GM12892 (cell line): ENCODE measurements at regions not wholly inside any gene's neighbourhood (a gene's known extent, or its start where the extent isn't known, plus 50 kb on each side); places are given as distances from the start of the nearest gene placed in this dataset.
"Not testable (repeated sequence)": the region's sequence is repeated elsewhere in the genome, so short reads cannot be mapped to it uniquely, and the experiment has no call there.

Experiments used
- DNase-seq: peaks from one replicate; pipeline ENCODE4 v3.0.0; 2011; ENCODE audit not compliant: insufficient read length
- FAIRE-seq: peaks from 2 replicates; lab custom pipeline; 2011; peaks lifted over from hg19 to GRCh38; lab: Jason Lieb, UNC
- POLR2A ChIP-seq: IDR thresholded peaks from 2 replicates; pipeline ENCODE4 v1.6.1; 2011; ENCODE audit warnings: low read depth, low read length, control low read depth
- POLR2AphosphoS5 ChIP-seq: IDR thresholded peaks from 2 replicates; pipeline ENCODE4 v1.6.1; 2011; ENCODE audit warnings: low read depth, low read length, control low read depth
- TAF1 ChIP-seq: IDR thresholded peaks from 2 replicates; pipeline ENCODE4 v1.6.1; 2011; ENCODE audit warnings: low read depth, mild to moderate bottlenecking, control low read depth, low read length, borderline replicate concordance

- FAIRE-seq (no peak), DNase-seq (no peak)
- TF ChIP-seq POLR2AphosphoS5 (no peak), TAF1 (no peak), POLR2A (no peak)
Measured at GRCh38 chr15:62869116-62869515, 173.4 kb upstream of the TPM1 start.

- TF ChIP-seq TAF1: no peak
- no peak for TF ChIP-seq POLR2AphosphoS5
- no peak for TF ChIP-seq POLR2A
- FAIRE-seq: no peak
Measured at GRCh38 chr15:62870216-62870615, 172.3 kb upstream of the TPM1 start.

DNA sequence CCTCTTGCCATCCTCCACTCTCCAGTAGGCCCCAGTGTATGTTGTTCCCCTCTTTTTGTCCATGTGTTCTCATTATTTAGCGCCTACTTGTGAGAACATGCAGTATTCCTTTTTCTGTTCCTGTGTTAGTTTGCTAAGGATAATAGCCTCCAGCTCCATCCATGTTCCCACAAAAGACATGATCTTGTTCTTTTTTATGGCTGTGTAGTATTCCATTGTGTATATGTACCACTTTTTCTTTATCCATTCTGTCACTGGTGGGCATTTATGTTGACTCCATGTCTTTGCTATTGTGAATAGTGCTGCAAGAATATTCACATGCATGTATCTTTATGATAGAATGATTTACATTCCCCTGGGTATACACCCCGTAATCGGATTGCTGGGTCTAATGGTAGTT is 171.8 kb upstream of the TPM1 start:
- not testable (repeated sequence) for FAIRE-seq, DNase-seq

More at GRCh38 chr15:62870216-62870615, 172.3 kb upstream of the TPM1 start:
- DNase-seq: no peak

DNA sequence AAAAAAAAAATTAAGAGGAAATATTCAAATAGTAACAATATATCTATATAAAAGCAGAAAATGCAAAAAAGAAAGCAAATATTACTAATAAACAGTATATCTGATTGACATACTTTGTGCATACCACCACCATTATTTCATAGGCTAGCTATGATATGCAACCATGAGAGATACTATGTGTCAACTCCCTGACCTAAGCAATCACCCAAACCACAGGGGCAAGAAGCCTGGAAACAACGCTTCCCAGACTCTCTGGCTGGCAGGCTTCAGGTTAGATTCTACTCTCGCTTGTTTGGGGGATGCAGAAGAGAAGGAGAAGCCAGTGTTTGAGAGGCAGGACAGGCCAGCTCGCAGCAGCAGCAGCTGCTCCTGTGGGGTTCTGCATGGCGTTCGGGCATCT is 169.3 kb upstream of the TPM1 start:
- FAIRE-seq (no peak), DNase-seq (no peak)
- no peak for TF ChIP-seq TAF1
- TF ChIP-seq POLR2AphosphoS5: no peak
- no peak for TF ChIP-seq POLR2A

DNA sequence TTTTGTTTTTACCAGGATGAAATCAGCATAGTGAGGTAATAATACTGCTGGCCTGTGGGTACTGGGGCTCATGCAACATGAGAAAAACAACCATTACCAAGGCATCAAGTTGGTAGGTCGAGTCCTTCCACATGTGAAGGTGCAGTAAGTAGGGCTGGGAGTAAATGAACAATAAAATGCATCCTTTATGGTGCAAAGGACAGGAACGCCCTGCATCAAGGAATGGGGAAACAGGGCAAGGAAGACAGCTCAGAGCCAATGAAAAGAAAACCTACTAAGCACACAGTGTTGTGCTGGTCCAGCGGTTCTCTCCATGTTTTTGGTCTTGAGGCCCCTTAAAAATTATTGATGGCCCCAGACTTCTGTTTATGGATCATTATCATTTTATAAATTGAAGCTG is 168.5 kb upstream of the TPM1 start:
- TF ChIP-seq POLR2A: no peak
- no peak for TF ChIP-seq TAF1
- no peak for TF ChIP-seq POLR2AphosphoS5
- no peak for FAIRE-seq

DNA sequence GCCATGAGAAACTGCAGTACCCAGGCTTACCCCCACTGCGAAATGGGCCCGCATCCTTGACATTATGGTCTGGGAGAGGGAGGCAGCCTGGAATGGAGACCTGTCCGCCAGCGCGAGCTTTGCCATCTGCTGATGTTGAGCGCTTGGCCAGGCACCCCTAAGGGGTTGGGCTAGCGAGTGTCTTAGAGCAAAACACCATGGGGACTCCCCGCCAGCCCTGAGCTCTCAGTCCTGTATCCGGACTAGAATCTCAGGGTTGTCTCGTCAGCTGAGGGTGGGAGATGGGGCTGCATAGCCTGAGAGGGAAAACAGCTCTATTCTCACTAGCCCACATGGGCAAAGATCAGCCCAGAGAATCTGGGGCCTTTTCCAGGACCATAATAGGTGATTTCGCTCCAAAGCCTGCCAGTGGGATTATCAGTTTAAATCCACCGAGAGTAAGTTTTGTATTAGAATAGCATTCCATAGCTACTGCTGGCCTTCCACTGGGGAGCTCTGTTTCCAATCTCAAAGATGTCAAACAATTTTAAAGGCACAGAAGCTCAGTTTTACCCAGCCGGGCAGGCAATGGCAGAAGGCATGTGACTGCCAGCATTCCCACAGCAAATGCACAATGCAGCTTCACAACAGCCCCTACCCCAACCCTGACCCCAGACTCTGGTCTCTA is 167.5 kb upstream of the TPM1 start:
- DNase-seq (no peak), FAIRE-seq (no peak)
- TF ChIP-seq TAF1 (no peak), POLR2A (no peak), POLR2AphosphoS5 (no peak)

More for the DNA sequence above, 168.5 kb upstream of the TPM1 start:
- DNase-seq: no peak

DNA sequence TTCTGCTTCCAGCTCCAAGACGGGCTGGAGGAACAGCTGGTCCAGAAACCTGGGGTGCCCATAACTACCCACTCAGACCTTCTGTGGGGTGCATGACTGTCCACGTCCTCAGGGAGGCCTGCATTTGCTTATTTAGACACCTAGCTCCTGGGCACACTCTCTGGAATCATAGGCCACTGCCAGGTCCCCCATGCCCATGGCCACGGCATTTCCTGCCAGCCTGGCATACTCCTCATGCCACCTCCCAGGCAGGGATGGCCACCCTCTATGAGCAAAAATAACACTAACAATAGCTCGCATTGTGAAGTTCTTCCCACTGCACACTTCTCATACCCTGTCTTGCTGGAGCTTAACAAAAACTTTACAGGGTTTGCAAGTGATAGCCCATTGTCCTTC is 166.9 kb upstream of the TPM1 start:
- no peak for FAIRE-seq

GRCh38 chr15:62877276-62877857 is 165.2 kb upstream of the TPM1 start:
- no peak for FAIRE-seq
- TF ChIP-seq POLR2AphosphoS5 (no peak), TAF1 (no peak), POLR2A (no peak)
- DNase-seq: no peak

More for the DNA sequence above, 166.9 kb upstream of the TPM1 start:
- DNase-seq: no peak
- TF ChIP-seq TAF1: no peak
- TF ChIP-seq POLR2A: no peak
- no peak for TF ChIP-seq POLR2AphosphoS5

- no peak for FAIRE-seq
- no peak for DNase-seq
- TF ChIP-seq POLR2A (no peak), POLR2AphosphoS5 (no peak), TAF1 (no peak)
Measured at GRCh38 chr15:62878070-62878469, 164.5 kb upstream of the TPM1 start.

GRCh38 chr15:62879770-62880169 is 162.8 kb upstream of the TPM1 start:
- TF ChIP-seq POLR2AphosphoS5 (no peak), TAF1 (no peak), POLR2A (no peak)
- no peak for FAIRE-seq
- no peak for DNase-seq

DNA sequence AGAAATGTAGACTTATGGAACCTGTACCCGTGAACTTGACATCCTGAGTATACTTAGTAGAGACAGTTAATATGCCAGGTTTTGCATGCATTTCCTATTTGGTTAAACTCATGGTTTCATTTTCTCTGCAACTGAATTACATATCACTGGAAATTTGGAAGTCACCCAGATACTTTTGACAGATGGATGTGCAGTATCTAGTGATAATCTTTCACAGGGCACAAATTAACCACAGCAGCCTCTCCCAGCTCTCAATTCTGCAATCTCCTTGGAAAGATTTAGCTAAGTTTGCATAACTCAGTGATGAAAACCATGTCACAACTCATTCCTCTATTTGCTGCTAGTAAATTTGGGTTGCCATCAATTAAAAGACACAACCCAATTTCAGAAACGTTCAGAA is 162.3 kb upstream of the TPM1 start:
- no peak for TF ChIP-seq POLR2AphosphoS5
- no peak for TF ChIP-seq POLR2A
- TF ChIP-seq TAF1: no peak
- no peak for DNase-seq
- FAIRE-seq: no peak

DNA sequence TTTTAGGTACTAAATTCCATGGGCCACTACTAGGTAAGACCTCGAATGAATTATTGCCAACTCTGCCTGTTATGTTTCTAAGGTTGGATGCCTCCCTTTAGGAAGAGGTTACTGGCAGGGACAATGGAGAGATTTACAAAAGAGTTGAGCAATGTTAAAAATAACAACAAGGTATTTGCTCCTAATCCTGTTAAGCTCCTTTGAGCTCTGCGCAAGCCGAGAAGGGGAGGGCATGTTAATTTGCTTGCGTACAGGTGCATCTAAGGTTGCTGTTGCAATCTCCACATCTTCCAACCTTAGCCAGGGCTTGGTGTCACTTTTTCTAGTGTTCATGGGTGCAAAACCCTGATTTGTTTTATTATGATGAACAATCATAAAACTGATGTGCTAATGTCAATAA is 161.5 kb upstream of the TPM1 start:
- no peak for TF ChIP-seq POLR2AphosphoS5
- TF ChIP-seq TAF1: no peak
- TF ChIP-seq POLR2A: no peak
- DNase-seq (no peak), FAIRE-seq (no peak)
